ENCODE measurements at regions not wholly inside any gene's neighbourhood (a gene's known extent, or its start where the extent isn't known, plus 50 kb on each side); places are given as distances from the start of the nearest gene placed in this dataset.

GRCh38 chr9:14380061-14380836, 66.3 kb upstream of the NFIB start:
- TF ChIP-seq, protein P1, sequence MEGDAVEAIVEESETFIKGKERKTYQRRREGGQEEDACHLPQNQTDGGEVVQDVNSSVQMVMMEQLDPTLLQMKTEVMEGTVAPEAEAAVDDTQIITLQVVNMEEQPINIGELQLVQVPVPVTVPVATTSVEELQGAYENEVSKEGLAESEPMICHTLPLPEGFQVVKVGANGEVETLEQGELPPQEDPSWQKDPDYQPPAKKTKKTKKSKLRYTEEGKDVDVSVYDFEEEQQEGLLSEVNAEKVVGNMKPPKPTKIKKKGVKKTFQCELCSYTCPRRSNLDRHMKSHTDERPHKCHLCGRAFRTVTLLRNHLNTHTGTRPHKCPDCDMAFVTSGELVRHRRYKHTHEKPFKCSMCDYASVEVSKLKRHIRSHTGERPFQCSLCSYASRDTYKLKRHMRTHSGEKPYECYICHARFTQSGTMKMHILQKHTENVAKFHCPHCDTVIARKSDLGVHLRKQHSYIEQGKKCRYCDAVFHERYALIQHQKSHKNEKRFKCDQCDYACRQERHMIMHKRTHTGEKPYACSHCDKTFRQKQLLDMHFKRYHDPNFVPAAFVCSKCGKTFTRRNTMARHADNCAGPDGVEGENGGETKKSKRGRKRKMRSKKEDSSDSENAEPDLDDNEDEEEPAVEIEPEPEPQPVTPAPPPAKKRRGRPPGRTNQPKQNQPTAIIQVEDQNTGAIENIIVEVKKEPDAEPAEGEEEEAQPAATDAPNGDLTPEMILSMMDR (IDR thresholded peaks at IDR 0.05) = no peak
- no peak for TF ChIP-seq REST (IDR thresholded peaks at IDR 0.05; ENCODE audit: insufficient read depth in 1 of 2, low read depth in 2 of 2, low read length in 1 of 2)
